IMR-90 (cell line): ENCODE measurements at regions not wholly inside any gene's neighbourhood (a gene's known extent, or its start where the extent isn't known, plus 50 kb on each side); places are given as distances from the start of the nearest gene placed in this dataset.

Experiments used
- ATAC-seq: fragments of 200-7000 bp; cut with Tn5 transposase; 2 replicates; pipeline ENCODE4 v1.9.1; 2020; ENCODE audit warnings: low read depth, mild to moderate bottlenecking, moderate library complexity
- BruUV-seq: library from RNA; stranded (reverse); fragments of 400-500 nt; replicated peaks from 2 replicates; lab custom pipeline; 2021; lab: Mats Ljungman, UMichigan
- CTCF ChIA-PET: fragments of 300-600 bp; formaldehyde crosslinking; extraction: SDS; loops from one replicate; lab custom pipeline; 2021; ENCODE audit warnings: antibody characterized with exemption; lab: Yijun Ruan, JAX
- POLR2A ChIA-PET: fragments of 300-600 bp; sonication (Branson Sonifier 250); formaldehyde crosslinking; loops from one replicate; lab custom pipeline; 2022; ENCODE audit warnings: antibody characterized with exemption; ENCODE audit not compliant: unreplicated experiment; lab: Charles Lee
- DNase-seq: peaks from one replicate; pipeline ENCODE4 v3.0.0; 2013
- H2AFZ ChIP-seq: replicated peaks from 2 replicates; pipeline ENCODE3; 2013; ENCODE audit warnings: low read length, mild to moderate bottlenecking; ENCODE audit not compliant: poor library complexity
- H2AK5ac ChIP-seq: 2 replicates; pipeline ENCODE4 v1.6.1; 2013; ENCODE audit warnings: low read depth, low read length, inconsistent platforms
- H2AK9ac ChIP-seq: replicated peaks from 2 replicates; pipeline ENCODE3; 2013; ENCODE audit warnings: mild to moderate bottlenecking, low read depth, low read length, moderate library complexity; ENCODE audit not compliant: poor library complexity
- H2BK120ac ChIP-seq: 2 replicates; pipeline ENCODE4 v1.6.1; 2013; ENCODE audit warnings: low read depth, low read length, inconsistent platforms
- H2BK15ac ChIP-seq: 3 replicates; pipeline ENCODE4 v1.6.1; 2013; ENCODE audit warnings: low read depth, low read length, inconsistent platforms
- H2BK20ac ChIP-seq: 2 replicates; pipeline ENCODE4 v1.6.1; 2013; ENCODE audit warnings: low read depth, mild to moderate bottlenecking, inconsistent platforms, low read length, moderate library complexity
- H2BK5ac ChIP-seq: 2 replicates; pipeline ENCODE4 v1.6.1; 2013; ENCODE audit warnings: mild to moderate bottlenecking, low read depth, low read length, inconsistent platforms; ENCODE audit not compliant: poor library complexity, severe bottlenecking
- H3K14ac ChIP-seq: replicated peaks from 2 replicates; pipeline ENCODE4 v1.6.1; 2013; ENCODE audit warnings: low read depth, low read length, inconsistent platforms
- H3K18ac ChIP-seq: 2 replicates; pipeline ENCODE4 v1.6.1; 2013; ENCODE audit warnings: low read depth, low read length, control low read depth
- H3K23ac ChIP-seq: 2 replicates; pipeline ENCODE4 v1.6.1; 2013; ENCODE audit warnings: low read depth, low read length, inconsistent platforms
- H3K27ac ChIP-seq: 2 replicates; pipeline ENCODE4 v1.5.1; 2013; ENCODE audit warnings: mild to moderate bottlenecking, control low read depth, low read length; ENCODE audit not compliant: insufficient read depth
- H3K27me3 ChIP-seq: 2 replicates; pipeline ENCODE4 v1.6.1; 2013; ENCODE audit warnings: low read length; ENCODE audit not compliant: control insufficient read depth, insufficient read depth
- H3K36me3 ChIP-seq: 2 replicates; pipeline ENCODE4 v1.6.1; 2013; ENCODE audit warnings: low read length, mixed read lengths; ENCODE audit not compliant: control insufficient read depth, insufficient read depth
- H3K4ac ChIP-seq: 2 replicates; pipeline ENCODE4 v1.6.1; 2013; ENCODE audit warnings: low read depth, low read length, inconsistent platforms
- H3K4me1 ChIP-seq: 2 replicates; pipeline ENCODE4 v1.6.1; 2013; ENCODE audit warnings: low read length, mixed read lengths; ENCODE audit not compliant: control insufficient read depth, insufficient read depth
- H3K4me2 ChIP-seq: 2 replicates; pipeline ENCODE4 v1.6.1; 2013; ENCODE audit warnings: low read depth, mild to moderate bottlenecking, control low read depth, low read length, moderate library complexity
- H3K4me3 ChIP-seq: 2 replicates; pipeline ENCODE4 v1.5.1; 2013; ENCODE audit warnings: low read depth, mild to moderate bottlenecking, control low read depth, low read length, moderate library complexity; ENCODE audit not compliant: insufficient read depth
- H3K56ac ChIP-seq: 2 replicates; pipeline ENCODE4 v1.6.1; 2013; ENCODE audit warnings: low read length, inconsistent platforms; ENCODE audit not compliant: insufficient read depth; ENCODE audit errors: extremely low read depth
- H3K79me1 ChIP-seq, 2 experiments: 2 replicates each; pipeline ENCODE4 v1.6.1; 2013; ENCODE audit warnings: low read length in 2 of 2, inconsistent platforms in 1 of 2, low read depth in 1 of 2
- H3K9ac ChIP-seq: 2 replicates; pipeline ENCODE4 v1.6.1; 2013; ENCODE audit warnings: low read depth, low read length, control low read depth
- H3K9me1 ChIP-seq: 2 replicates; pipeline ENCODE4 v1.6.1; 2013; ENCODE audit warnings: low read length, inconsistent platforms; ENCODE audit not compliant: insufficient read depth
- H3K9me3 ChIP-seq: 2 replicates; pipeline ENCODE4 v1.6.1; 2013; ENCODE audit warnings: low read length; ENCODE audit not compliant: control insufficient read depth, insufficient read depth
- H4K20me1 ChIP-seq: 2 replicates; pipeline ENCODE4 v1.6.1; 2013; ENCODE audit warnings: low read length, inconsistent platforms; ENCODE audit not compliant: insufficient read depth
- H4K5ac ChIP-seq: 2 replicates; pipeline ENCODE4 v1.6.1; 2013; ENCODE audit warnings: mild to moderate bottlenecking, low read depth, low read length, control low read depth
- H4K8ac ChIP-seq, 2 experiments: 2 replicates each; pipeline ENCODE4 v1.6.1; 2013; ENCODE audit warnings: low read depth in 2 of 2, low read length in 2 of 2, control low read depth in 1 of 2, inconsistent platforms in 1 of 2
- H4K91ac ChIP-seq: 2 replicates; pipeline ENCODE4 v1.6.1; 2013; ENCODE audit warnings: low read depth, low read length, inconsistent platforms; ENCODE audit not compliant: insufficient read depth
- BHLHE40 ChIP-seq: fragments of 150-350 bp; IDR thresholded peaks from 2 replicates; pipeline ENCODE4 v1.6.1; 2016; ENCODE audit warnings: mild to moderate bottlenecking, low read depth, low read length
- CEBPB ChIP-seq: IDR thresholded peaks from 2 replicates; pipeline ENCODE4 v1.6.1; 2012; ENCODE audit warnings: low read depth, low read length, improper control_type of control experiment
- CHD1 ChIP-seq: IDR thresholded peaks from 2 replicates; pipeline ENCODE4 v1.6.1; 2012; ENCODE audit warnings: low read depth, low read length, improper control_type of control experiment
- MXI1 ChIP-seq: IDR thresholded peaks from 2 replicates; pipeline ENCODE4 v1.6.1; 2012; ENCODE audit warnings: low read depth, mild to moderate bottlenecking, low read length, moderate library complexity, borderline replicate concordance
- RAD21 ChIP-seq: IDR thresholded peaks from 2 replicates; pipeline ENCODE4 v1.6.1; 2012; ENCODE audit warnings: low read length, improper control_type of control experiment
- RCOR1 ChIP-seq: IDR thresholded peaks from 2 replicates; pipeline ENCODE4 v1.6.1; 2012; ENCODE audit warnings: mild to moderate bottlenecking, low read length, improper control_type of control experiment; ENCODE audit not compliant: insufficient replicate concordance
- RFX5 ChIP-seq: IDR thresholded peaks from 2 replicates; pipeline ENCODE4 v1.8.0; 2012; ENCODE audit warnings: low read depth, mild to moderate bottlenecking, low read length, moderate library complexity
- WGBS, 2 experiments: methylation state at CpG; one replicate each; pipeline versions ENCODE4 v1.1.5 to v1.1.7; 2013; ENCODE audit warnings: missing lambda C conversion rate in 2 of 2; ENCODE audit not compliant: insufficient read length in 1 of 2; ENCODE audit errors: extremely low coverage in 2 of 2; 5-methylcytosine and 5-hydroxymethylcytosine counted together
- dilution Hi-C: fragments of 300-500 bp; cut with HindIII; formaldehyde crosslinking; loops from one replicate; pipeline ENCODE4 v1.14.3; 2018; ENCODE audit warnings: low sequenced_read_pairs; ENCODE audit not compliant: unreplicated experiment
- in situ Hi-C: fragments of 300-500 bp; cut with MboI; formaldehyde crosslinking; loops from 3 replicates; pipeline ENCODE4 v1.14.3; 2019; ENCODE audit warnings: low sequenced_read_pairs, inconsistent platforms, mixed read lengths
- intact Hi-C: fragments of 100-400 bp; cut with micrococcal nuclease; formaldehyde crosslinking; loops from 2 replicates; pipeline ENCODE4 v1.10.0; 2022
- TF ChIP-seq, protein P1 (sequence below): fragments of 150-350 bp; IDR thresholded peaks from 2 replicates; pipeline ENCODE4 v1.6.1; 2017; ENCODE audit warnings: mild to moderate bottlenecking, antibody characterized with exemption, low read length, low read depth
- TF ChIP-seq, protein P2 (sequence below): conservative IDR thresholded peaks from 2 replicates; pipeline ENCODE4 v1.5.1; 2012; ENCODE audit warnings: mild to moderate bottlenecking, low read depth, low read length, improper control_type of control experiment

DNA sequence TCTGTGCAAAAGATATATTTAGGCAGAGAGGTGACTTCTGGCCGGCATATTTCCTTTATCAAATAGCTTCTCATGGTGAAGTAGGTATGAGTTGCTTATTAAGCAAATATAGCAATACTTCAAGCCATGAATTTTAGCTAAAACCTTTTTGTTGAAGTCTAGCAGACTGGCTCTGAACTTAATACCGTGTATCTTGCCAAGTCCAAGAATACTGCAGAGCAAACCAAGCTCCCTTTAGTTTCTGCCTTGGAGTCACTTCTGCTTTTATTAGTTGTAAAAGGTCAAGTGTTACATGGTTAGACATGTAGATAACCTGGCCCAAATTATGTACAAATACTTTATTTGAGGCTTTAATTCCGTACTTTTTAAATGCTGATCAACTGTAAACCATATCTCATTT lies 627.6 kb upstream of the PKDCC start:
- Histone ChIP-seq H3K4ac (no peak overlapping the region), H2BK120ac (no peak overlapping the region), H2AFZ (no peak overlapping the region), H4K8ac (no peak overlapping the region), H4K20me1 (no peaks in the 10 kb centered on the region), H2BK20ac (no peak overlapping the region), H3K79me1 (no peaks in the 10 kb centered on the region), H3K4me3 (no peak overlapping the region), H2AK9ac (no peak overlapping the region), H3K56ac (no peak overlapping the region), H2BK5ac (no peak overlapping the region), H3K4me2 (no peak overlapping the region), H3K9me3 (no peaks in the 10 kb centered on the region), H3K27me3 (no peaks in the 10 kb centered on the region), H3K27ac (no peak overlapping the region), H4K91ac (no peak overlapping the region), H3K36me3 (no peaks in the 10 kb centered on the region), H3K4me1 (no peaks in the 10 kb centered on the region), H3K9ac (no peak overlapping the region), H3K18ac (no peak overlapping the region), H2AK5ac (no peak overlapping the region), H3K14ac (no peak overlapping the region), H3K23ac (no peak overlapping the region), H2BK15ac (no peak overlapping the region), H4K5ac (no peak overlapping the region), H3K9me1 (no peaks in the 10 kb centered on the region)
- BruUV-seq = no TSS peak
- TF ChIP-seq CEBPB (no peak), CHD1 (no peak), RAD21 (no peak), BHLHE40 (no peak), RCOR1 (no peak), RFX5 (no peak), MXI1 (no peak)
- TF ChIP-seq, protein P1, sequence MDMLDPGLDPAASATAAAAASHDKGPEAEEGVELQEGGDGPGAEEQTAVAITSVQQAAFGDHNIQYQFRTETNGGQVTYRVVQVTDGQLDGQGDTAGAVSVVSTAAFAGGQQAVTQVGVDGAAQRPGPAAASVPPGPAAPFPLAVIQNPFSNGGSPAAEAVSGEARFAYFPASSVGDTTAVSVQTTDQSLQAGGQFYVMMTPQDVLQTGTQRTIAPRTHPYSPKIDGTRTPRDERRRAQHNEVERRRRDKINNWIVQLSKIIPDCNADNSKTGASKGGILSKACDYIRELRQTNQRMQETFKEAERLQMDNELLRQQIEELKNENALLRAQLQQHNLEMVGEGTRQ = no peak
- TF ChIP-seq, protein P2, sequence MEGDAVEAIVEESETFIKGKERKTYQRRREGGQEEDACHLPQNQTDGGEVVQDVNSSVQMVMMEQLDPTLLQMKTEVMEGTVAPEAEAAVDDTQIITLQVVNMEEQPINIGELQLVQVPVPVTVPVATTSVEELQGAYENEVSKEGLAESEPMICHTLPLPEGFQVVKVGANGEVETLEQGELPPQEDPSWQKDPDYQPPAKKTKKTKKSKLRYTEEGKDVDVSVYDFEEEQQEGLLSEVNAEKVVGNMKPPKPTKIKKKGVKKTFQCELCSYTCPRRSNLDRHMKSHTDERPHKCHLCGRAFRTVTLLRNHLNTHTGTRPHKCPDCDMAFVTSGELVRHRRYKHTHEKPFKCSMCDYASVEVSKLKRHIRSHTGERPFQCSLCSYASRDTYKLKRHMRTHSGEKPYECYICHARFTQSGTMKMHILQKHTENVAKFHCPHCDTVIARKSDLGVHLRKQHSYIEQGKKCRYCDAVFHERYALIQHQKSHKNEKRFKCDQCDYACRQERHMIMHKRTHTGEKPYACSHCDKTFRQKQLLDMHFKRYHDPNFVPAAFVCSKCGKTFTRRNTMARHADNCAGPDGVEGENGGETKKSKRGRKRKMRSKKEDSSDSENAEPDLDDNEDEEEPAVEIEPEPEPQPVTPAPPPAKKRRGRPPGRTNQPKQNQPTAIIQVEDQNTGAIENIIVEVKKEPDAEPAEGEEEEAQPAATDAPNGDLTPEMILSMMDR = no peak
- ChIA-PET CTCF (no interaction called here), POLR2A (no interaction called here)
- in situ Hi-C loops (no loop called here), dilution Hi-C loops (no loop called here), intact Hi-C loops (no loop called here)
- ATAC-seq (no peak), DNase-seq (no peak)
- 0% methylated on average over 1 of the region's 3 CpGs; no CpG with 5 or more reads in 1 of the 2 experiments for WGBS, 2 experiments
